ENCODE measurements at regions not wholly inside any gene's neighbourhood (a gene's known extent, or its start where the extent isn't known, plus 50 kb on each side); places are given as distances from the start of the nearest gene placed in this dataset.

- Histone ChIP-seq H3K4me1 (ENCODE audit: low read depth) (no peaks in the 10 kb centered on the region), H3K27me3 (no peaks in the 10 kb centered on the region), H3K36me3 (no peaks in the 10 kb centered on the region), H3K9me3 (ENCODE audit: low read depth) (no peaks in the 10 kb centered on the region), H3K4me3 (no peak overlapping the region), H3K27ac (no peak overlapping the region)
- DNase-seq (ENCODE audit: low read depth in 1 of 2, low spot score in 1 of 2): peak; percentile 45 to 49
- no peak for TF ChIP-seq CTCF (IDR thresholded peaks at IDR 0.05; ENCODE audit: low read depth, low read length)
Measured at GRCh38 chr14:51780741-51781140, 79.7 kb upstream of the GNG2 start.

- TF ChIP-seq CTCF (IDR thresholded peaks at IDR 0.05; ENCODE audit: low read depth, low read length): no peak
- DNase-seq (ENCODE audit: low read depth in 1 of 2, low spot score in 1 of 2): no peak
- H3K27me3 ChIP-seq: no peaks in the 10 kb centered on the region
- H3K4me3 ChIP-seq: no peak overlapping the region
- no peaks in the 10 kb centered on the region for H3K9me3 ChIP-seq (ENCODE audit: low read depth)
- H3K4me1 ChIP-seq (ENCODE audit: low read depth): no peaks in the 10 kb centered on the region
- no peaks in the 10 kb centered on the region for H3K36me3 ChIP-seq
- no peak overlapping the region for H3K27ac ChIP-seq
Measured at GRCh38 chr14:51781381-51781780, 79.0 kb upstream of the GNG2 start.

- no peak for TF ChIP-seq CTCF (IDR thresholded peaks at IDR 0.05; ENCODE audit: low read depth, low read length)
- Histone ChIP-seq H3K4me3 (no peak overlapping the region), H3K27ac (no peak overlapping the region), H3K4me1 (ENCODE audit: low read depth) (no peaks in the 10 kb centered on the region), H3K36me3 (no peaks in the 10 kb centered on the region), H3K27me3 (no peaks in the 10 kb centered on the region), H3K9me3 (ENCODE audit: low read depth) (no peaks in the 10 kb centered on the region)
- DNase-seq (ENCODE audit: low read depth in 1 of 2, low spot score in 1 of 2): no peak
Measured at GRCh38 chr14:51782435-51782834, 78.0 kb upstream of the GNG2 start.

- no peak for TF ChIP-seq CTCF (IDR thresholded peaks at IDR 0.05; ENCODE audit: low read depth, low read length)
- no peaks in the 10 kb centered on the region for H3K36me3 ChIP-seq
- H3K4me3 ChIP-seq: no peak overlapping the region
- no peaks in the 10 kb centered on the region for H3K4me1 ChIP-seq (ENCODE audit: low read depth)
- no peaks in the 10 kb centered on the region for H3K9me3 ChIP-seq (ENCODE audit: low read depth)
- no peak overlapping the region for H3K27ac ChIP-seq
- no peaks in the 10 kb centered on the region for H3K27me3 ChIP-seq
- DNase-seq (ENCODE audit: low read depth in 1 of 2, low spot score in 1 of 2): peak in 1 of 2 donors; percentile 72
Measured at GRCh38 chr14:51783765-51784164, 76.6 kb upstream of the GNG2 start.

GRCh38 chr14:51784466-51784865 lies 75.9 kb upstream of the GNG2 start:
- Histone ChIP-seq H3K4me3 (no peak overlapping the region), H3K4me1 (ENCODE audit: low read depth) (no peaks in the 10 kb centered on the region), H3K36me3 (no peaks in the 10 kb centered on the region), H3K27me3 (no peaks in the 10 kb centered on the region), H3K27ac (no peak overlapping the region), H3K9me3 (ENCODE audit: low read depth) (no peaks in the 10 kb centered on the region)
- peak in 1 of 2 donors; percentile 11 for DNase-seq (ENCODE audit: low read depth in 1 of 2, low spot score in 1 of 2)
- TF ChIP-seq CTCF (IDR thresholded peaks at IDR 0.05; ENCODE audit: low read depth, low read length): no peak

GRCh38 chr14:51786227-51786626 lies 74.2 kb upstream of the GNG2 start:
- no peak overlapping the region for H3K27ac ChIP-seq
- TF ChIP-seq CTCF (IDR thresholded peaks at IDR 0.05; ENCODE audit: low read depth, low read length): no peak
- no peak for DNase-seq (ENCODE audit: low read depth in 1 of 2, low spot score in 1 of 2)
- no peaks in the 10 kb centered on the region for H3K9me3 ChIP-seq (ENCODE audit: low read depth)
- no peaks in the 10 kb centered on the region for H3K27me3 ChIP-seq
- H3K36me3 ChIP-seq: no peaks in the 10 kb centered on the region
- H3K4me3 ChIP-seq: no peak overlapping the region
- H3K4me1 ChIP-seq (ENCODE audit: low read depth): no peaks in the 10 kb centered on the region
